GM13977 (cell line): ENCODE measurements at regions not wholly inside any gene's neighbourhood (a gene's known extent, or its start where the extent isn't known, plus 50 kb on each side); places are given as distances from the start of the nearest gene placed in this dataset.

Experiments used
- DNase-seq: peaks from one replicate; pipeline ENCODE4 v3.0.0; 2012; ENCODE audit warnings: low spot score
- CTCF ChIP-seq: IDR thresholded peaks from 2 replicates; pipeline ENCODE4 v1.5.1; 2012; ENCODE audit warnings: mild to moderate bottlenecking, control low read depth; ENCODE audit not compliant: insufficient read depth; ENCODE audit errors: extremely low read depth, missing control alignments
- in situ Hi-C: fragments of 300-500 bp; cut with MboI; formaldehyde crosslinking; loops from one replicate; pipeline ENCODE4 v1.12.0; 2022; ENCODE audit warnings: low sequenced_read_pairs, low pct_unique_long_range_greater_than_20kb, mixed read lengths, inconsistent platforms; ENCODE audit not compliant: unreplicated experiment

GRCh38 chr4:111678479-111678878 lies 466.8 kb upstream of the FAM241A start:
- DNase-seq: no peak
- no peak for TF ChIP-seq CTCF
- in situ Hi-C loops: no loop called here

- no peak for TF ChIP-seq CTCF
- DNase-seq: no peak
- in situ Hi-C loops: no loop called here
Observed at GRCh38 chr4:111678908-111679307, 466.3 kb upstream of the FAM241A start.

GRCh38 chr4:111681270-111681669 lies 464.0 kb upstream of the FAM241A start:
- no peak for TF ChIP-seq CTCF
- in situ Hi-C loops: no loop called here
- DNase-seq: no peak

- DNase-seq: no peak
- in situ Hi-C loops: no loop called here
- no peak for TF ChIP-seq CTCF
Observed at GRCh38 chr4:111681751-111682150, 463.5 kb upstream of the FAM241A start.

GRCh38 chr4:111685205-111685604 lies 460.0 kb upstream of the FAM241A start:
- no peak for TF ChIP-seq CTCF
- in situ Hi-C loops: no loop called here
- no peak for DNase-seq

- in situ Hi-C loops: no loop called here
- DNase-seq: no peak
- no peak for TF ChIP-seq CTCF
Observed at GRCh38 chr4:111689214-111689613, 456.0 kb upstream of the FAM241A start.

GRCh38 chr4:111689731-111690130 lies 455.5 kb upstream of the FAM241A start:
- in situ Hi-C loops: no loop called here
- DNase-seq: no peak
- TF ChIP-seq CTCF: no peak
